Smooth muscle cell (in vitro differentiated cells): ENCODE measurements at regions not wholly inside any gene's neighbourhood (a gene's known extent, or its start where the extent isn't known, plus 50 kb on each side); places are given as distances from the start of the nearest gene placed in this dataset.

Experiments used
- DNase-seq: peaks from one replicate; lab custom pipeline; 2025; ENCODE audit not compliant: unreplicated experiment; lab: John Stamatoyannopoulos, UW
- H2AFZ ChIP-seq: fragments of 200-600 bp; sonication (generic); 2 replicates; pipeline ENCODE4 v1.6.0; 2016; ENCODE audit warnings: antibody characterized with exemption, low read depth, mild to moderate bottlenecking
- H3F3A ChIP-seq: fragments of 200-600 bp; sonication (generic); 2 replicates; pipeline ENCODE4 v1.6.0; 2017; ENCODE audit warnings: antibody characterized with exemption, low read depth
- H3K27ac ChIP-seq: fragments of 200-600 bp; sonication (generic); 2 replicates; pipeline ENCODE4 v1.5.1; 2016; ENCODE audit warnings: low read depth, mild to moderate bottlenecking
- H3K27me3 ChIP-seq: fragments of 200-600 bp; sonication (generic); 2 replicates; pipeline ENCODE4 v1.6.1; 2016; ENCODE audit warnings: low read depth, mild to moderate bottlenecking
- H3K36me3 ChIP-seq: fragments of 200-600 bp; sonication (generic); 2 replicates; pipeline ENCODE4 v1.5.1; 2016; ENCODE audit warnings: low read depth
- H3K4me1 ChIP-seq: fragments of 200-600 bp; sonication (generic); 2 replicates; pipeline ENCODE4 v1.5.1; 2016; ENCODE audit warnings: low read depth
- H3K4me2 ChIP-seq: fragments of 200-600 bp; sonication (generic); 2 replicates; pipeline ENCODE4 v1.6.0; 2016; ENCODE audit warnings: mild to moderate bottlenecking
- H3K4me3 ChIP-seq: fragments of 200-600 bp; sonication (generic); 2 replicates; pipeline ENCODE4 v1.5.1; 2016; ENCODE audit warnings: mild to moderate bottlenecking
- H3K79me2 ChIP-seq: fragments of 200-600 bp; sonication (generic); 2 replicates; pipeline ENCODE4 v1.6.0; 2016; ENCODE audit warnings: low read depth, mild to moderate bottlenecking
- H3K9ac ChIP-seq: fragments of 200-600 bp; sonication (generic); 2 replicates; pipeline ENCODE4 v1.6.0; 2016; ENCODE audit warnings: low read depth
- H3K9me3 ChIP-seq: fragments of 200-600 bp; sonication (generic); replicated peaks from 2 replicates; pipeline ENCODE4 v1.5.1; 2016; ENCODE audit warnings: low read depth
- H4K20me1 ChIP-seq: fragments of 200-600 bp; sonication (generic); 2 replicates; pipeline ENCODE4 v1.6.0; 2016; ENCODE audit warnings: low read depth
- WGBS: methylation state at CpG from one replicate; pipeline ENCODE4 v1.1.7; 2016; ENCODE audit warnings: low lambda C conversion rate; 5-methylcytosine and 5-hydroxymethylcytosine counted together
- TF ChIP-seq, protein P1 (sequence below): fragments of 200-600 bp; sonication (generic); IDR thresholded peaks from 2 replicates; pipeline ENCODE4 v1.5.1; 2017; ENCODE audit warnings: borderline replicate concordance, mild to moderate bottlenecking, antibody characterized with exemption; ENCODE audit not compliant: insufficient read depth, poor library complexity, severe bottlenecking

DNA sequence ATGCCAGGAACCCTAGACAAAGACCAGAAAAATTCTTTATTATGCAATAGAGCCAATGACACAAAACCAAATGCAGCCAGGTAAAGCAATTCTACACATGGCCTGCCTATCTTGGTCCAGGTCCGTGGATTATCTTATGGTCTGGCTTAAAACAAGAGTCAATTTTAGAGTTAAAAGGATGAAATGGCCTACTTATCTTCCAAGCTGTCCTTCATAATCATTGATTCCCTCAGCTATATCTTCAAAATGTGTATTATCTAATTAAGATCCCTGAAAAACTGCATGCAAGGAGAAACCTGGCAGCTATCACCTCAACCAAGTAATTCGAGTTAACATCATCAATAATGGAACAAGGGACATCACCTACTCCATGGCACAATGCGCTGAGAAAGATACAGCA, 479.4 kb upstream of the NRP1 start:
- H3K9me3 ChIP-seq: no peaks in the 10 kb centered on the region
- no peaks in the 10 kb centered on the region for H3K4me1 ChIP-seq
- H3F3A ChIP-seq: no peaks in the 10 kb centered on the region
- no peak overlapping the region for H3K27ac ChIP-seq
- no peaks in the 10 kb centered on the region for H3K27me3 ChIP-seq
- no peaks in the 10 kb centered on the region for H3K36me3 ChIP-seq
- no peaks in the 10 kb centered on the region for H4K20me1 ChIP-seq
- H3K4me2 ChIP-seq: no peak overlapping the region
- no peak overlapping the region for H3K4me3 ChIP-seq
- WGBS: 67% methylated on average over 3 of the region's 3 CpGs
- TF ChIP-seq, protein P1, sequence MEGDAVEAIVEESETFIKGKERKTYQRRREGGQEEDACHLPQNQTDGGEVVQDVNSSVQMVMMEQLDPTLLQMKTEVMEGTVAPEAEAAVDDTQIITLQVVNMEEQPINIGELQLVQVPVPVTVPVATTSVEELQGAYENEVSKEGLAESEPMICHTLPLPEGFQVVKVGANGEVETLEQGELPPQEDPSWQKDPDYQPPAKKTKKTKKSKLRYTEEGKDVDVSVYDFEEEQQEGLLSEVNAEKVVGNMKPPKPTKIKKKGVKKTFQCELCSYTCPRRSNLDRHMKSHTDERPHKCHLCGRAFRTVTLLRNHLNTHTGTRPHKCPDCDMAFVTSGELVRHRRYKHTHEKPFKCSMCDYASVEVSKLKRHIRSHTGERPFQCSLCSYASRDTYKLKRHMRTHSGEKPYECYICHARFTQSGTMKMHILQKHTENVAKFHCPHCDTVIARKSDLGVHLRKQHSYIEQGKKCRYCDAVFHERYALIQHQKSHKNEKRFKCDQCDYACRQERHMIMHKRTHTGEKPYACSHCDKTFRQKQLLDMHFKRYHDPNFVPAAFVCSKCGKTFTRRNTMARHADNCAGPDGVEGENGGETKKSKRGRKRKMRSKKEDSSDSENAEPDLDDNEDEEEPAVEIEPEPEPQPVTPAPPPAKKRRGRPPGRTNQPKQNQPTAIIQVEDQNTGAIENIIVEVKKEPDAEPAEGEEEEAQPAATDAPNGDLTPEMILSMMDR: no peak
- H2AFZ ChIP-seq: no peak overlapping the region
- no peak overlapping the region for H3K9ac ChIP-seq
- H3K79me2 ChIP-seq: no peaks in the 10 kb centered on the region
- DNase-seq: no peak

DNA sequence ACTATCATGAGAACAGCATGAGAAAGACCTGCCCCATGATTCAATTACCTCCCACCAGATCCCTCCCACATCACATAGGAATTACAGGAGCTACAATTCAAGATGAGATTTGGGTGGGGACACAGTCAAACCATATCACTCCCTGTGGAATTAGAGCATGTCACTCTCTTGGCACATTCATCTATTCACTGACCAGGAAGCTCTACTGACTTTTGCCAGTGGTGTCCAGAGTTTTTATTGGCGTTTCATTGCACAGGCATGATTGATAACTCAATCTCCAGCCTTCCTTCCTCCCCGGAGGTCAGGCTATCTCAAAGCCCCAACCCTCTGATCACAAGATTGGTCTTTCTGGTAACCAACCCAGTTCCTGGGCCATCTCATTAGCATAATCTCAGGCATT, 478.9 kb upstream of the NRP1 start:
- Histone ChIP-seq H3K9ac (no peak overlapping the region), H2AFZ (no peak overlapping the region), H3K4me1 (peaks cover 1% of the 10 kb centered on the region), H4K20me1 (no peaks in the 10 kb centered on the region), H3F3A (no peaks in the 10 kb centered on the region), H3K36me3 (no peaks in the 10 kb centered on the region), H3K4me2 (no peak overlapping the region), H3K4me3 (no peak overlapping the region), H3K27ac (no peak overlapping the region), H3K27me3 (no peaks in the 10 kb centered on the region), H3K79me2 (no peaks in the 10 kb centered on the region), H3K9me3 (no peaks in the 10 kb centered on the region)
- TF ChIP-seq, protein P1: no peak
- 95% methylated on average over 2 of the region's 2 CpGs for WGBS
- DNase-seq: no peak

DNA sequence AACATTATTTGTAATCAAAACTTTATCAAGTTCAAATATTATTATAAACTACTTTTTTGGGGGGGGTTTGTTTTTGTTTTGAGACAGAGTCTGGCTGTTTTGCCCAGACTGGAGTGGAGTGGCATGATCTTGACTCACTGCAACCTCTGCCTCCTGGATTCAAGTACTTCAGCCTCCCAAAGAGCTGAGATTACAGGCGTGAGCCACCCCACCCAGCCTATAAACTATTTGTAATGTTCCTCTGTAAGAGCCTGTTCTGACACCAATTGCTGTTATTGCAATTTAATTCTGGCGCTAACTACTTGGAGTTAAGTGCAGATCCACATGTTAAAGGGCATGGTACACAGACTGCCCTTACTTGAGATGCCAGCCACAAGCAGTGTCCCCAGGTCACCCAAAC, 478.1 kb upstream of the NRP1 start:
- no peak for DNase-seq
- no peak overlapping the region for H3K4me3 ChIP-seq
- TF ChIP-seq, protein P1: no peak
- H4K20me1 ChIP-seq: no peaks in the 10 kb centered on the region
- H3K27ac ChIP-seq: no peak overlapping the region
- no peaks in the 10 kb centered on the region for H3K36me3 ChIP-seq
- peaks cover 8% of the 10 kb centered on the region for H3K4me1 ChIP-seq
- no peaks in the 10 kb centered on the region for H3K9me3 ChIP-seq
- H3K79me2 ChIP-seq: no peaks in the 10 kb centered on the region
- H3F3A ChIP-seq: no peaks in the 10 kb centered on the region
- H3K27me3 ChIP-seq: no peaks in the 10 kb centered on the region
- 100% methylated on average over 2 of the region's 2 CpGs for WGBS
- no peak overlapping the region for H2AFZ ChIP-seq
- H3K9ac ChIP-seq: no peak overlapping the region
- H3K4me2 ChIP-seq: no peak overlapping the region

DNA sequence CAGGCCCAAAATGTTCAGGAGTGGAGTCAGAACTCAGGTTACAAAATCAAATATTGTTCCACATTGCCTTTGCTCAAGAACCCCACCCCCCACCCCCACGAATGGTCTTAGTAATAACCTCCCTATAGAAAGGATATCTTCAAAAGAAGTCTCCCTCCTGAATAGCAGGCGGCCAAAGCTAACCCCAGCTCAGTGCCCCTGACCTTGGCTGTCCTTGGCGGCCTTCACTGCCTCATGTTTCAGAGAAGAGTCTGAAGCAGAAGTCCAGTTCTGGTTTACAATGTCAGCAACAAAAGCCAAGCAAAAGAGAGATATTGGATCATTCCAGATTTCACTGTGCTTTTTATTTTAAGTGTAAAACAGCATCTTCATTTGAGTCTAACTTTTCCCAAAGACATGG, 476.5 kb upstream of the NRP1 start:
- Histone ChIP-seq H3K27me3 (no peaks in the 10 kb centered on the region), H2AFZ (no peak overlapping the region), H3K4me2 (no peak overlapping the region), H3K9me3 (no peaks in the 10 kb centered on the region), H3K9ac (no peak overlapping the region), H3K79me2 (no peaks in the 10 kb centered on the region), H3F3A (no peaks in the 10 kb centered on the region), H3K36me3 (no peaks in the 10 kb centered on the region), H4K20me1 (no peaks in the 10 kb centered on the region), H3K4me1 (peaks cover 8% of the 10 kb centered on the region), H3K27ac (no peak overlapping the region), H3K4me3 (no peak overlapping the region)
- TF ChIP-seq, protein P1: no peak
- DNase-seq: no peak
- 93% methylated on average over 3 of the region's 3 CpGs for WGBS
